ACC112 (cell line): ENCODE measurements at regions not wholly inside any gene's neighbourhood (a gene's known extent, or its start where the extent isn't known, plus 50 kb on each side); places are given as distances from the start of the nearest gene placed in this dataset.

Experiments
- H2AFZ ChIP-seq: fragments of 200-600 bp; sonication (generic); one replicate; pipeline ENCODE4 v1.6.0; 2017; ENCODE audit warnings: antibody characterized with exemption, low read length; ENCODE audit not compliant: unreplicated experiment
- H3K27ac ChIP-seq: fragments of 200-600 bp; sonication (generic); 2 replicates; pipeline ENCODE4 v1.5.1; 2014; ENCODE audit warnings: low read depth, mild to moderate bottlenecking, antibody characterized with exemption, low read length, moderate library complexity
- H3K27me3 ChIP-seq: fragments of 200-600 bp; sonication (generic); 2 replicates; pipeline ENCODE4 v1.6.1; 2014; ENCODE audit warnings: mild to moderate bottlenecking, antibody characterized with exemption, low read length, moderate library complexity, mixed read lengths; ENCODE audit not compliant: insufficient read depth
- H3K36me3 ChIP-seq: fragments of 200-600 bp; sonication (generic); 2 replicates; pipeline ENCODE4 v1.6.1; 2016; ENCODE audit warnings: mild to moderate bottlenecking, antibody characterized with exemption, low read length, moderate library complexity, mixed read lengths; ENCODE audit not compliant: insufficient read depth
- H3K4me1 ChIP-seq: fragments of 200-600 bp; sonication (generic); one replicate; pipeline ENCODE4 v1.6.1; 2016; ENCODE audit warnings: low read length, mixed read lengths; ENCODE audit not compliant: insufficient read depth, unreplicated experiment, control insufficient read depth
- H3K4me3 ChIP-seq: fragments of 200-600 bp; sonication (generic); 2 replicates; pipeline ENCODE4 v1.5.1; 2014; ENCODE audit warnings: mild to moderate bottlenecking, low read depth, low read length
- H3K79me2 ChIP-seq: fragments of 200-600 bp; sonication (generic); one replicate; pipeline ENCODE4 v1.6.0; 2016; ENCODE audit warnings: low read length; ENCODE audit not compliant: control insufficient read depth, unreplicated experiment, insufficient read depth

DNA sequence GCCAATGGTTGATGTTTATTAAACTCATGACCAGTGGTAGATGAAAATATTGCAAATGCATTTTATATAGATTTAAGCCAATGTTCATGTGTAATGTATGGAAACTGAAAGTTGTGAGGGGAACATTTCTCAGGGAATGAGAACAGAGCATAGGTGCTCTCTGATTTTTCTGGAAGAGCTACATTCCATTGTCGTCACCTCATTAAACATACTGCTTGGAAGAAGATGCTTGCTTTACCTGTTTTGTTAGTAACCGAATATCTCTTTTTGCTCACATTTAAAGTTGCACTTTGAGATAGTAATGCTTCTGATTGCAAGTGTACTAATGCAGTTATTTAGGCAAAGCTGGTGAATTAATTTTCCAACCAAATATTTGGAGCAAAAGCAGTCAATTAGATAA is 93.8 kb upstream of the CLCN4 start:
- 0 out of 2 replicates have a peak, but pooled peaks cover 5% of the 10 kb centered on the region for H3K36me3 ChIP-seq
- no peak overlapping the region for H3K4me3 ChIP-seq
- H2AFZ ChIP-seq = no peak overlapping the region
- peaks cover 6% of the 10 kb centered on the region for H3K79me2 ChIP-seq
- no peaks in the 10 kb centered on the region for H3K27me3 ChIP-seq
- H3K27ac ChIP-seq = no peak overlapping the region
- H3K4me1 ChIP-seq = no peaks in the 10 kb centered on the region

DNA sequence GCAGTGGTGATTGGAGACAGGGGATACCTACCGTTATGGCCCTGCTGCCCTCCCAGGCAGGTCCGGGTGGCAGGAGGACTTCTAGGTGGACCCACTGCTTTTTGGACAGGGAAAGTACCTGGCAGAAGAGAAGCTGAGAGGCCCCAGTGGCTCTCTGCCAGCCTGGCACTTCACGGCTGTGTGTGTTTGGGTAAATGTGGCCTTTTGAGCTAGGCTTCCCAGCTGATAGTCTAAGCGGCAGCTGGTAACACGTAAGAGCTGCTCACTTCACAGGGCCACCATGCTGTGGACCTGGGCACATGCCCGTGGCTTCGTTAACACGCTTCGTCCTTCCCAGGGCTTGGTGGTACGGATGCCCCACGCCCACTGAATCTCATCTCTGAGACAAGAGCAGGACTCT is 92.0 kb upstream of the CLCN4 start:
- Histone ChIP-seq H3K36me3 (peaks cover 10% of the 10 kb centered on the region; the same call in 1 of the 2 replicates), H3K4me3 (no peak overlapping the region), H3K4me1 (no peaks in the 10 kb centered on the region), H2AFZ (no peak overlapping the region), H3K79me2 (peaks cover 6% of the 10 kb centered on the region), H3K27ac (no peak overlapping the region), H3K27me3 (no peaks in the 10 kb centered on the region)

DNA sequence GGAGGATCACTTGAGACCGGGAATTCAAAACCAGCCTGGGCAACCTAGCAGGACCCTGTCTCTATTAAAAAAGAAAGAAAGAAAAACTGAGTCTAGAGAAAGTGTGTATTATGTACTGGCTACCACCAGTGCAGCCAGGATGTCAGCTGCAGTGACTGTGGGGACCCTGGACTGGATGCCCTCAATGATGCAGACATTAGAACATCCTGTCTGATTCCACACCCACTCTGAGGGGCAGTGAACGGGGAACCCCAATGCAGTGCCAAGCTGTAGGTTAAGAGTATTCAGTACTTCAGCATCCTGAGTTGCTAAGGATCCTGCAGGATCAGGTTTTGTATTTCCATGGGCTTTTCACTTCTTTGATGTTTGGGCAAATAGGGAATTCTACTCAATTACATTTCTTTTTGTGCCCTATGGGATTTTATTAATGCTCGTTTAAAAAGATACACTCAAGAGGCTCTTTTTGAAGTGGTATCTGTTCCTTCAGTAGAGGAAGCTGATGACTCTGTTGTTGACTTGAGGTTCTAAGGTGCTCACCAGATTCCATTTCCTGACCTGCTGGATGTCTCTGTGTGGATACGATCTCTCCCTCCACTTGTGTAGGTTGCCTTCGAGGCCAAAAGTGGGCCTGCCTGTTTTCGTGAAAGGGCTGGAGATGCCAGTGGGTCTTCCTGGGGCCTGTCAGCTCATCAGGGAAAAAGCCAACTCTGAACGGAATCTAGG is 85.9 kb upstream of the CLCN4 start:
- Histone ChIP-seq H3K79me2 (no peaks in the 10 kb centered on the region), H3K27ac (no peak overlapping the region), H3K36me3 (peaks cover 14% of the 10 kb centered on the region; the same call in 1 of the 2 replicates), H3K4me1 (no peaks in the 10 kb centered on the region), H3K27me3 (no peaks in the 10 kb centered on the region), H3K4me3 (no peak overlapping the region), H2AFZ (no peak overlapping the region)

DNA sequence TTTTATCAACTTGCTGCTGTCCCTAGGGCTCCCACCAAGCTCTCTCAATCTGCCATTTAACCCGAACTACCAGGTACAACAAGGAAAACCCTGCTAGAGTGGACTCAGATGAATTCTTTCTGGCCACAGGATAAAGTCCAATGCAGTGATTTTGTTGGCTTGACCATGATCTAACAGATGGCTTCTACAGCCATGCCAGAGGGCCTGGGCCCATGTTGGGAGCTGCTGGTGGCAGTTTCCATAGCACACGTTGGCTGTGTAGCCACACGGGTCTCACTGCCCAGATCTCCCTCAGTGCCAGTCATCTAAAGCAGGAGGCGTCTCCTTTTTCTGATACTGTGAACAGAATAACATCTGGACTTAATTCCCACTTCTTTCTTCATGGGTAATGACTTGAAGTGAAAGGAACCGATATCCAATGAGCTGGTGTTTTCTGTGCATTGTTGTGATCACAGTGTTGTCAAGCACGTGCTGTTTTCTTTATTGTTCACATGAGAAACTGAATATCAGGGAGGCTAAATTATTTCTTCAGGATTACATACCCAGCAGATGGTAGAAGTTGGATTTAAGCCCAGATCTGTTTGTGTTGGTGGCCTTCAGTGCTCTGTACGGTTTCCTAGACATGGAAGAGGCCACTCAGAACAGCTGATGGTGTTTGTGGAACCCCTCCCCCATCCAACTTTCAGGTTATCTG is 85.2 kb upstream of the CLCN4 start:
- no peaks in the 10 kb centered on the region for H3K27me3 ChIP-seq

DNA sequence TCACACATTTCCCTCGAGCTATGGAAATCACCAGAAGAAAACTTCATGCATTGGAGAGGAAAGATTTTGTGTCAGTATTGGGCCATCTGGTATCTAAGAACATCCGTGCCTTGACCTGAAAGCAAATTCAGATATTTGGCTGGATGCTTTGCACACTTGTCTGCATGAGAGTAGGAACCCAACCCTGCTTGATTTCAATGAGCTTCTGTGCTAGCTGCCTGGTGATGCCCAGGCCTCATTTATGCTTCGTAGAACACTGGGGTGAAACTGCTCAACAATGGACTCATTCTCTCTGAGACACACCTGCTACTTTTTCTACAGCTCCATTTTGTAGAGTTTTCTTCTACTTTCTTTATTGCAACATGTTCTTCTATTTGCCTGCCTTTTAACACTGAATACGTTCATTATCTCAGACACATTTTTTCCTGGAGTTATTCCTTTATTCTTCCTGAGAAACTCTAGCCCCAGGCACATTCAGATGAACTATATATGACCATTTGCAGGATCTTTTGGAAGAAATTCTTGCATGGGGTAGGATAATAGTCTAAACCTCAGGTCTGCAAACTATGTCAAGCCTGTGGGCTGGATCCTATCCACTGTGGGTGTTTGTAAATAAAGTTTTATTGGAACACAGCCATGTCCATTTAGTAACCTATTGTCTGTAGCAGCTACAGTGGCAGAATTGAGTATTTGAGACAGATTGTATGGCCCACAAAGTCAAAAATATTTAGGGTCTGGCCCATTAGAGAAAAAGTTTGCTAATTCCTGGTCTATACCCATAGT is 83.8 kb upstream of the CLCN4 start:
- H3K27ac ChIP-seq = no peak overlapping the region
- peaks cover 9% of the 10 kb centered on the region; the same call in 1 of the 2 replicates for H3K36me3 ChIP-seq
- no peak overlapping the region for H2AFZ ChIP-seq
- H3K4me1 ChIP-seq = no peaks in the 10 kb centered on the region
- H3K79me2 ChIP-seq = no peaks in the 10 kb centered on the region
- no peak overlapping the region for H3K4me3 ChIP-seq
- no peaks in the 10 kb centered on the region for H3K27me3 ChIP-seq

More for the DNA sequence above, 85.2 kb upstream of the CLCN4 start:
- H3K36me3 ChIP-seq = peaks cover 14% of the 10 kb centered on the region; the same call in 1 of the 2 replicates
- H3K27ac ChIP-seq = no peak overlapping the region
- no peaks in the 10 kb centered on the region for H3K4me1 ChIP-seq
- H3K79me2 ChIP-seq = no peaks in the 10 kb centered on the region
- H3K4me3 ChIP-seq = no peak overlapping the region
- H2AFZ ChIP-seq = no peak overlapping the region

DNA sequence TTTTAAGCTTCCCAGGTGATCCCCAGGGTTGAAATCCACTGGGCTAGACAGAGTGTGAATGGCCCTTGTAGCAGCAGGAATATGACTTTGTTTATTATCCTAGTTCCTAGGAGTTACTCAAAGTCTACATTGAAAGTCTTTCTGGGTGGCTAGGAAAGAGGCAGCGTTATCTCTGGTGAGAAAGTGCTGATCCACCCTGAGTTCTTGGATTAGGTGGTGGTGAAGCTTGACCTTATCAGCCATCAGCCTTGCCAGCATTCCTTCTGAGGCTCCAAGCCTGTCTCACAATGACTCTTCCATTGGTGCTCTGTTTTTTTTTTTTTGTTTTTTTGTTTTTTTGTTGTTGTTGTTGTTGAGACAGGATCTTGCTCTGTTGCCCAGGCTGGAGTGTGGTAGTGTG is 83.1 kb upstream of the CLCN4 start:
- Histone ChIP-seq H3K27ac (no peak overlapping the region), H3K36me3 (peaks cover 5% of the 10 kb centered on the region; the same call in 1 of the 2 replicates), H3K79me2 (no peaks in the 10 kb centered on the region), H3K4me3 (no peak overlapping the region), H2AFZ (no peak overlapping the region), H3K4me1 (no peaks in the 10 kb centered on the region), H3K27me3 (no peaks in the 10 kb centered on the region)

DNA sequence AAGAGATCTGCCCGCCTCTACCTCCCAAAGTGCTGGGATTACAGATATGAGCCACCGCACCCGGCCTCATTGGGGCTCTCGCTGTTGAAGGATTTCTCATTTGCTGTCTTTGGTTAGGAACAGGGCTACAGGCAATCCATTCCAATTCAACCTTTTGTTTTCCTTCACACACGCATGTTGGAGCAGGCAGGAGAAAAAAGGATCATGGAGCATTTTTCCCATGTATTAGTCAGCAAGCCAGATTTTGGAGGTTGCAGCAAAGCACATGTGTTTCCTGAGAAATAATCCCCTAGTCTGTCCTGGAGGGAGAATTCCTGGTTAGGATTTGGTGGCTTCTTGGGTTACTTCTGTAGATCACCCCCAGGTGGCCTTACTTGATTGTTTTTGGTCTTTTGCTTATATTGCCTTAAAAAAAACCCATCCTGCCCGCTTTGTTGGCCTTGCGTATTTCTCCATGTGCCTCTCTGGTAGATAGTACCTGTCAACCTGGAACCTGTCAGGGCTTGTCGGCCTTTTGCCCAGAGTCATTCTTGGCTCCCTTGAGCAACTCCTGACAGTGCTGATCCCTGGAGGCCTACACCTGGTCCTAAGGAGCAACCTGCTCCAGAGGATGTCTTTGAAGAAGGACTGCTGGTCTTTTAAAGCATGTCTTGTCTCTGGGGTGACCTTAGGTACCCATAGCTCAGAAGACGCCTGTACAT is 82.4 kb upstream of the CLCN4 start:
- Histone ChIP-seq H3K4me1 (no peaks in the 10 kb centered on the region), H3K27ac (no peak overlapping the region), H3K79me2 (no peaks in the 10 kb centered on the region)

DNA sequence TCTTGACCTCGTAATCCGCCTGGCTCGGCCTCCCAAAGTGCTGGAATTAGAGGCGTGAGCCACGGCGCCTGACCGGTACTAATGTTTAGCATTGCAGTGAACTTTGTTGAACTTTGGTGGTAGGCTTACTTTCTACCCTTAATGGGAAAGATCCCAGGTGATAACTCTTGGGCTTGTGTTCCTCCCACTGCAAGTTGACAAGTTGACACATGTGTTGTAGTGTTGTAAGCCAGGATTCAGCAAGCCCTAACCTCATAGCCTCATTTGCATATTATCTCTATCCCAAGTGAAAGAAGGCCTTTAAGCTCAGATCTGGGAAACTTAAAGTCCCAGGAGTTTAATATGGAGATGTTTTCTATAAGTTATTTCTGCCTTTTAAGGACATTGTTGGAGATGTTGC is 80.0 kb upstream of the CLCN4 start:
- H3K79me2 ChIP-seq = no peaks in the 10 kb centered on the region
- peaks cover 5% of the 10 kb centered on the region; the same call in 1 of the 2 replicates for H3K36me3 ChIP-seq
- no peak overlapping the region for H3K27ac ChIP-seq
- H2AFZ ChIP-seq = no peak overlapping the region
- H3K27me3 ChIP-seq = no peaks in the 10 kb centered on the region
- H3K4me3 ChIP-seq = no peak overlapping the region
- no peaks in the 10 kb centered on the region for H3K4me1 ChIP-seq

More for the DNA sequence above, 82.4 kb upstream of the CLCN4 start:
- H3K36me3 ChIP-seq = peaks cover 5% of the 10 kb centered on the region; the same call in 1 of the 2 replicates
- H3K27me3 ChIP-seq = no peaks in the 10 kb centered on the region
- H2AFZ ChIP-seq = no peak overlapping the region
- no peak overlapping the region for H3K4me3 ChIP-seq

DNA sequence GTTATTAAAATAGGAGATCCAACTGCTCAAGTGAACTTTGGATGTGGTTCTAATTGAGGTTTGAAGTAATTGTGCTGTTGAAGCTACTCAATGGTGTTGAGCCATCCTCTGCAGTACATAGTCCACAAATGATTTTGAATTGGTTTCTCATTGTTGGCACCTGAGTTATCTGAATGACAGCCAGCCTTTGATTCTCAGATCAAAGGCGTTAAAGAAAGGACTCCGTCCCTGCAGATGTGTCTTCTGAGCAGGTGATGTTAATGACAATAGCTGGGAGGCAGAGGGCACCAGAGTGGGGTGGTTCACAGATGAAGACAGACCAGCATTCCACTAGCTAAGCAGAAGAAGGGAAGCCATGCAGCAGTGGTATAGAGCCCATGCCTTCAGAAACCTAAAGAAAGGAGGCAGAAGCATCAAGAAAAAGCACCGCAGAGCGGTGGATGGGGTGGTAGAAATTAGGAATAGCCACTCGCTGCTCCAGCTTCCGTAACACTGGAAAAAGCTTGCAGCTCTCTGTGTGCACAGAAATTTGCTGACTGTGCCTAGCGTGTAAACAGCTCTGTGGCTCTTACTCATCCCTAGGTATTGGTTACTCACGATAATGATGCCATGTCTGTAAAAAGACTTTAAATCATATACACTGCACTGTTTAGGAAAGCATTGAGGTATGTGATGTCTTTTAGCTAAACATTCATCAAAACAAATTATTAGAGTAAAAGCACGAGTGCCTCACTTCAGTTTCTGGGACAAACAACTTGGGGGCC is 79.2 kb upstream of the CLCN4 start:
- H3K36me3 ChIP-seq = peaks cover 5% of the 10 kb centered on the region; the same call in 1 of the 2 replicates
- H2AFZ ChIP-seq = no peak overlapping the region

More for the DNA sequence above, 79.2 kb upstream of the CLCN4 start:
- Histone ChIP-seq H3K79me2 (no peaks in the 10 kb centered on the region), H3K27me3 (no peaks in the 10 kb centered on the region), H3K4me3 (no peak overlapping the region), H3K27ac (no peak overlapping the region), H3K4me1 (peaks cover 2% of the 10 kb centered on the region)
